WTC11 (cell line): ENCODE measurements at regions not wholly inside any gene's neighbourhood (a gene's known extent, or its start where the extent isn't known, plus 50 kb on each side); places are given as distances from the start of the nearest gene placed in this dataset.

Source experiments
- ATAC-seq: fragments of 200-7000 bp; cut with Tn5 transposase; 2 replicates; pipeline ENCODE4 v1.10.0; 2021; ENCODE audit warnings: mild to moderate bottlenecking, moderate library complexity
- CTCF ChIA-PET: fragments of 300-600 bp; sonication (Branson Sonifier 250); formaldehyde crosslinking; loops from one replicate; lab custom pipeline; 2021; ENCODE audit warnings: antibody characterized with exemption; lab: Charles Lee
- POLR2A ChIA-PET: fragments of 350-600 bp; sonication (Branson Sonifier 250); formaldehyde crosslinking; loops from one replicate; lab custom pipeline; 2021; ENCODE audit warnings: antibody characterized with exemption; lab: Charles Lee
- DNase-seq: peaks from one replicate; pipeline ENCODE4 v3.0.0; 2021; ENCODE audit warnings: low spot score
- H3K27ac Mint-ChIP-seq: 2 replicates; pipeline ENCODE4 v1.8.0; 2021; ENCODE audit warnings: mixed read lengths
- H3K27me3 Mint-ChIP-seq: 2 replicates; pipeline ENCODE4 v1.8.0; 2021; ENCODE audit warnings: low read depth, mild to moderate bottlenecking, moderate library complexity, mixed read lengths
- H3K36me3 Mint-ChIP-seq: 2 replicates; pipeline ENCODE4 v1.8.0; 2021; ENCODE audit warnings: mixed read lengths
- H3K4me1 Mint-ChIP-seq: 2 replicates; pipeline ENCODE4 v1.8.0; 2022; ENCODE audit warnings: mixed read lengths
- H3K4me3 Mint-ChIP-seq: 2 replicates; pipeline ENCODE4 v1.8.0; 2021; ENCODE audit warnings: mild to moderate bottlenecking, moderate library complexity, mixed read lengths
- H3K9me3 Mint-ChIP-seq: 2 replicates; pipeline ENCODE4 v1.8.0; 2021; ENCODE audit warnings: mixed read lengths
- AR ChIP-seq: fragments of 250-450 bp; sonication (Bioruptor Pico); IDR thresholded peaks from 2 replicates; pipeline ENCODE4 v1.9.0; 2021; ENCODE audit warnings: mild to moderate bottlenecking
- E2F4 ChIP-seq: sonication (generic); formaldehyde crosslinking; IDR thresholded peaks from 2 replicates; pipeline ENCODE4 v1.8.1; 2022; ENCODE audit warnings: low read depth, mild to moderate bottlenecking, moderate library complexity, missing genetic modification reagents, borderline replicate concordance
- ETV6 ChIP-seq: sonication (generic); formaldehyde crosslinking; IDR thresholded peaks from 2 replicates; pipeline ENCODE4 v1.8.1; 2022; ENCODE audit warnings: mild to moderate bottlenecking, missing genetic modification reagents
- FOXP1 ChIP-seq: sonication (generic); formaldehyde crosslinking; IDR thresholded peaks from 2 replicates; pipeline ENCODE4 v1.8.0; 2022; ENCODE audit warnings: missing genetic modification reagents, mild to moderate bottlenecking, moderate library complexity, borderline replicate concordance
- GRHL2 ChIP-seq: fragments of 250-450 bp; sonication (Bioruptor Pico); IDR thresholded peaks from 2 replicates; pipeline ENCODE4 v1.8.0; 2022; ENCODE audit warnings: mild to moderate bottlenecking, moderate library complexity; ENCODE audit not compliant: insufficient replicate concordance, severe bottlenecking
- MLX ChIP-seq: sonication (generic); formaldehyde crosslinking; IDR thresholded peaks from 2 replicates; pipeline ENCODE4 v1.8.1; 2023; ENCODE audit warnings: mild to moderate bottlenecking, missing genetic modification reagents, moderate library complexity
- MXD4 ChIP-seq: fragments of 250-450 bp; sonication (Bioruptor Pico); IDR thresholded peaks from 2 replicates; pipeline ENCODE4 v1.8.0; 2021; ENCODE audit warnings: mild to moderate bottlenecking, moderate library complexity, borderline replicate concordance
- STAT6 ChIP-seq: sonication (generic); formaldehyde crosslinking; conservative IDR thresholded peaks from 2 replicates; pipeline ENCODE4 v1.8.1; 2023; ENCODE audit warnings: mild to moderate bottlenecking, low read depth, missing genetic modification reagents, moderate library complexity
- ZNF232 ChIP-seq: sonication (generic); formaldehyde crosslinking; IDR thresholded peaks from 2 replicates; pipeline ENCODE4 v1.8.0; 2022; ENCODE audit warnings: mild to moderate bottlenecking, missing genetic modification reagents
- ZNF512 ChIP-seq: sonication (generic); formaldehyde crosslinking; IDR thresholded peaks from 2 replicates; pipeline ENCODE4 v1.8.1; 2022; ENCODE audit warnings: missing genetic modification reagents, borderline replicate concordance

GRCh38 chr9:73371801-73372200 is 220.1 kb downstream of the ANXA1 start (continued):
- TF ChIP-seq STAT6 (CRISPR knock-in tag) (no peak), ZNF512 (CRISPR knock-in tag) (no peak), GRHL2 (CRISPR knock-in tag) (no peak)
- TF ChIP-seq, all 79 proteins: peak for 0

DNA sequence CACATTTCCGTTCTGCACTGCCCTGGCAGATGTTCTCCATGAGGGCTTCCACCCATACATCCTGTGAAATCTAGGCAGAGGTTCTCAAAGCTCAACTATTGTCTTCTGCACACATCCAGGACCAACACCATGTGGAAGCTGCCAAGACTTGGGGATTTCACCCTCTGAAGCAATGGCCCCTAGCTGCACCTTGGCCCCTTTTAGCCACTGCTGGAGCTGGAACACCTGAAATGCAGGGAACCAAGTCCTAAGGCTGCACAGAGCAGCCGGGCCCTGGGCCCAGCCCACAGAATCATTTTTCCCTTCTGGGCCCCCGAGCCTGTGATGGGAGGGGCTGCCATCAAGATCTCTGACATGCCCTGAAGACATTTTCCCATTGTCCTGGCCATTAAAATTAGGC is 228.7 kb downstream of the ANXA1 start:
- ChIA-PET CTCF (no interaction called here), POLR2A (no interaction called here)
- peaks cover 8% of the 10 kb centered on the region for H3K4me1 Mint-ChIP-seq
- peaks cover 13% of the 10 kb centered on the region for H3K9me3 Mint-ChIP-seq
- H3K36me3 Mint-ChIP-seq: no peaks in the 10 kb centered on the region; the same call in 1 of the 2 replicates
- H3K27me3 Mint-ChIP-seq: no peaks in the 10 kb centered on the region
- ATAC-seq: no peak
- H3K27ac Mint-ChIP-seq: no peak overlapping the region
- no peak overlapping the region for H3K4me3 Mint-ChIP-seq
- DNase-seq: no peak
- no peak for TF ChIP-seq ETV6 (CRISPR knock-in tag)

DNA sequence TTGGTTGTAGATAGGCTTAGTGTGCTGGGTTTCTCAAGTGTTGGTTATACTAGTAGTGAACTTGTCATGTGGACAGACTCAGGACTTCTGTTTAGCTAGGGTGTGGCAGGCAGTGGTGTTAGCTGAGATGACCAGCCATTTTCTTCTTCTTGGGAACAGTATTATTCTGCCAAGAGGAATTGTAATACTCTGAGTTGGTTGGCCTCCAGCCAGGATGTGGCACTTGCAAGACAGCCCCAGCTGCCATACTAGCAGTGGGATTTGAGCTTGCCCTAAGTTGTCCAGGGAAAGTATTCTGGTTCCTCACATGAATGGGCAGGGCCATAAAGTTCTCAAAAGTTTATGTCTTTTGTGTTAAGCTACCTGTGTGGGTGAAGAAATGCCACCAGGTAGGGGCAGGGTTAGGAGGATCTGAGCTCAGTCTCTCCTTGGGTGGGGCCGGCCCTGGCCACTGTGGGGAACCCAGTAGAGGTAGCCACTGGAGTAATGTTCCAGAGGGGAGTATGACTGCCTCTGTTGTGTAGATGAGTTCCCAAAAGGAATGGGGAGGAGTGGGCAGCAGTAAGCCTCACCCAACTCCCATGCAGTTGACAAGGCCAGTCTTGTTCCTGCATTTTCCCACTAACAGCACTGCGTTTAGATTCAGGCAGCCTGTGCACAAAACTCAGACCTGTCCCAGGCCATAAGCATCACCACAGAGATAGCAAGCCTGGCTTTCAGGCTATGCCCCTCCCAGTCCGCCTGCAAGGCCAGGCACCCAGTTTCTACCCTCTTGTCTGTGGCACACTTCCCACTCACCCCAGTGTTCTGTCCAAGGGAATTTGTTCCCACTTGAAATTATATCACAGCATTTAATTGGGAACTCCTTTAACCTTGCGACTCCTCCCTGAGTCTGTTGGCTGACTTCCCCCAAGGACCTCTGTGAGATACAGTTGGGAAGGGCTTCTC is 250.7 kb downstream of the ANXA1 start:
- Mint-ChIP-seq H3K36me3 (no peaks in the 10 kb centered on the region), H3K4me1 (no peaks in the 10 kb centered on the region), H3K27me3 (no peaks in the 10 kb centered on the region), H3K4me3 (no peak overlapping the region), H3K9me3 (peaks cover 15% of the 10 kb centered on the region), H3K27ac (no peak overlapping the region)
- CTCF ChIA-PET: no interaction called here
- no peak for DNase-seq
- POLR2A ChIA-PET: no interaction called here
- ATAC-seq: no peak
- no peak for TF ChIP-seq AR (CRISPR knock-in tag)
- TF ChIP-seq E2F4 (CRISPR knock-in tag): no peak
- TF ChIP-seq FOXP1 (CRISPR knock-in tag): no peak
- TF ChIP-seq ZNF232 (CRISPR knock-in tag): no peak
- no peak for TF ChIP-seq MXD4
- TF ChIP-seq MLX (CRISPR knock-in tag): no peak
